ENCODE measurements at regions not wholly inside any gene's neighbourhood (a gene's known extent, or its start where the extent isn't known, plus 50 kb on each side); places are given as distances from the start of the nearest gene placed in this dataset.
"Not testable (repeated sequence)": the region's sequence is repeated elsewhere in the genome, so short reads cannot be mapped to it uniquely, and the experiment has no call there.

DNA sequence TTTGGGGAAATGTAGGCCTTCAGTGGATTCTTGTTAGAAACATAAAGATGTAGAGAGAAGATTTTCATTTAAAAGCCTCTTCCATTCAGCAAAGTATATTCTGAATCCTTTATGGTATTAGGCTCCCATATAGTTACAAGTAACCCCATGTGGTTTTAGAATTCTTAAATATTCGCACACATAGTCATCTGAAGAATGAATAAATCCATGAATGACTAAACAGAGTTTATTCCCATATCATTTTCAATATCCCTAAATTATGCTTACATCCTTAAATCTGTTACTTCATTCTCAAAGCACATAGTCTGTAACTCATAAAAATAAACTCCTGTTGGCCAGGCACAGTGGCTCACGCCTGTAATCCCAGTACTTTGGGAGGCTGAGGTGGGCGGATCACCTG, 962.1 kb downstream of the KCNJ18 start:
- DNase-seq: no peak

DNA sequence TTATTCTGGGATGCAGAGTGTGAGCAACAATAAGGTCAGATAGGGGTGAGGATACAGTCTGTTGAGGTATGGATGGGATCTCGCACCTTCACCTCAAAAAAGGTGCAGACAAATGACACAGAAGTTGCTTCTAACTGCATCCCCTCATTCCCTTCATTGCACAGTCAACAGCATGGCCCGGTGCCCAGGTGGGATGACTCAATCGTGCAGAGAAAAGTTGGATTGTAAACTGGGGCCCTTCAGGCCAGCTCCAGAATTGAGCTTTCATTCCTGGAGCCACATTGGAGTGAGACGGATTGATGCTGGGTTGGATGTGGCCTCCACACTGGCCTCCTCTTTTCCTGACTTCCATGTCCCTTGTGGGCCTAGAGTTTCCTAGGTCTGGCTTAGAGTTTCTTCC, 977.4 kb downstream of the KCNJ18 start:
- DNase-seq: no peak

GRCh38 chr17:22671110-22671509, 978.8 kb downstream of the KCNJ18 start:
- DNase-seq: no peak

GRCh38 chr17:22692066-22692805, 999.9 kb downstream of the KCNJ18 start:
- DNase-seq: no peak

DNA sequence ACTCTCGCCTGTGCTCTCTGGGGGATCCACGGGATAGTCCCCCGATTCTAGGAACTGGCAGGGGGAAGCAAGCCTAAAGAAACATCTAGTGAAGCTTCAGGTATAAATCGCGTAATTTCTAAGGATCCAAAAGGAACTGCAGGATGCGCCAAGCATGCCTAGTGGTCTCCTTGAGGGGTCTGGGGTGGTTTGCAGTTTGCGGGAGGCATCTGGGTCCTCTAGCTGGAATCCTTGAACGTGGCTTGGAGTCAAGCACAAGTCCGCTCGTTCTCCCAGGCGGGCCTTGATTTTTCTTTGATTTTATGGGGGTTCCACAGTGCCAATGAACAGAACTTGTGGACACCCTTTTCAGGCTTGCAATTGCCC, 1000.5 kb downstream of the KCNJ18 start:
- no peak for DNase-seq

DNA sequence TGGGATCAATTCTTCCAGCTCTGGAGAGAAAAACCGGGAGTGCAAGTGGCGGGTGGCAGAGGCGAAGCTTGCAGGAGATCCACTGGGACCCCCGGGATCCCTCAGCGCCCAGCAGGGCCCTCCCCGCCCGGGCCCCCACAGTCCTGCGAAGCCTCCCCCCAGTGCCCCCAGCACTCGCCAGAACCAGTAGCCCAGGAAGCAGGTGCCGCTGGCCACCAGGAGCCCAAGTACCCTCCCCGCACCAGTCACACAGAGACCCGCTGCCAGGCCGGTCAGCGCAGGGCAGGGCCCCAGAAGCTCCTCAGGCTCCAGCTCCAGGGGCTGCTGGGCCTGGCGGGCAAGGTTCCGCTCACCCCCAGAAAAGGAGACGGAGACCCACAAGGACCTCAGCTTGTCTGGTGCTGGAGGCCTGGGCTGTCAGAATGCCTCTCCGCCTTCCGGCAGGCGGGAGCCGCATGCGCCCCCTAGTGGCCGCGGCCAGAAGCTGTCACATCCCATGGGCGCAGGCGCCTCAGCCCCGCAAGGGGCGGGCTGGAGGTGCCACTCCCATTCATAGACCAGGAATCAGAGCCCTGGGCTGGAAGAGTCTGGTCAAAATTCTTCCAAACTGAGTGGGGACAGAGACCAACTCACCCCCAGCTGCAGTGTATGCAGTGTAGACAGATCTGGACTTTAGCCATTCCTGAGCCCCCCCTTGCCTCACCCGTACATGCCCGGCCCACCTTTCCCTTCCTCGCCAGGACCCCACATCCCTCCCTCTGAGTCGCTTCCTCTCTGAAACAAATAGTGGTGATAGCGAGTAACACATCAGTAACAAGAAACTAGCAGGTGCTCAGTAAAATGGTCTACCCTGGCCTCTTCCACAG, 1002.3 kb downstream of the KCNJ18 start:
- DNase-seq: no peak

DNA sequence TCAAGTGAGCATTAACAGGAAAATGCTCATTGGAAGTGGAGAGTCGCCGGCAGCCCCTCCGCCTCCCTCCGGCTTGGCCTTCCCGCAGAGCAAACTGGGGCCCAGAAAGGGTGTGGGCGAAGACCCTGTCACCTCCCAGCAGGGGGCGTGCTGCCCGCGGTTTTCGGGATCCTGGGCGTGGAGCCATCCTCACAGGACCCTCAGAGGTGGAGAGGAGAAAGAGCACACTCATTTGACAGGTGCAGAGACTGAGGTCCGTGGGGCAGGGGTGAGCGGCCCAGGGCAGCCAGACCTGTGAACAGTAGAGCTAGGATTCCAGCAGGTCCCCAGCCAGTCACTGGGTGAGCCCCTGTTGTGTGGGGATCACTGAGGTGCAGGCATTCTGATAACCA, 1002.9 kb downstream of the KCNJ18 start:
- no peak for DNase-seq

GRCh38 chr17:22703204-22703603, 1010.9 kb downstream of the KCNJ18 start:
- peak; percentile 29 for DNase-seq

- peak; percentile 32 for DNase-seq
Observed at GRCh38 chr17:22703786-22704441, 1011.6 kb downstream of the KCNJ18 start.

GRCh38 chr17:22704674-22705073, 1012.4 kb downstream of the KCNJ18 start:
- peak; percentile 26 for DNase-seq

DNA sequence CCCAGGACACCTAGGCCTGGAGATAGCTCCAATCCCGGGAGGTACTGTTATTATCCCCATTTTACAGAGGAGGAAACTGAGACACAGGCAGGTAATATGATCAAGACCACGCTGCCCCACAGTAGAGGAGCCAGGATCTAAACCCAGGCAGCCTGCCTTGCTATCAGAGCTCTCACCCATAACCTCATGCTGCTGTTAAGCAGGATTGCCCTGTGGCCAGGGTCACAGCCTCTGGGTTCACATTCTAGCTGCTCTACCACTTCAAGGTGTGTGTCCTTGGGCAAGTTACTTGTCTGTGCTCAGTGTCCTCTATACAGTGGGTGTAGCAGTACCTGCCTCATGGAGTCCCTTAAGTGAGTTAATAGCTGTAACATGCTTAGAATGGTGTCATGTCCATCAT, 1015.3 kb downstream of the KCNJ18 start:
- DNase-seq: no peak

- DNase-seq: no peak
Observed at GRCh38 chr17:22717211-22717610, 1024.9 kb downstream of the KCNJ18 start.

DNA sequence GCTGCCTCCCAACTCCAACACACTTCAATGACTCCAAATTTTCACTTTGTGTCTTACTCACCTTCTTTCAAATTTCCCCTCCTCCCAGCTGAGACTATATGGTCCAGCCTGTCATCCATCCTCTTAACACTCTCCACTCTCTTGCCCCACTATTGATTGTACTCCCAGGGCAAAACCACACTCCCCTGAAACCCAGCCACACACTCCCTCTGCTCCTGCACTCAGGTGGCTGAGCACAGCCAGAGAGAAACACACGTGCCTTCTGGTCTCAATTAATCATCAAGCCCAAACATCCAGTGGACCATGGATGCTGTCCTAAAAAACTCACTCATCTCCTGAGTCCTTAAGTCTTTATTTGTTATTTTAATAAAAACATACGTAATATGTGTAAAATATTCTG, 1026.4 kb downstream of the KCNJ18 start:
- no peak for DNase-seq

- DNase-seq: not testable (repeated sequence)
Observed at GRCh38 chr17:22741066-22741465, 1048.7 kb downstream of the KCNJ18 start.

Measured in OCI-M1 (cell line).